ENCODE measurements at regions not wholly inside any gene's neighbourhood (a gene's known extent, or its start where the extent isn't known, plus 50 kb on each side); places are given as distances from the start of the nearest gene placed in this dataset.

GRCh38 chr18:65073060-65073550, 677.7 kb upstream of the CDH7 start:
- Histone ChIP-seq H3K36me3 (ENCODE audit: control insufficient read depth, insufficient read depth, low read length) (no peaks in the 10 kb centered on the region), H3K27me3 (ENCODE audit: control insufficient read depth, insufficient read depth, low read length) (no peaks in the 10 kb centered on the region), H3K4me3 (ENCODE audit: low read depth, low read length) (no peak overlapping the region)
- no peak for TF ChIP-seq CTCF (IDR thresholded peaks at IDR 0.05; ENCODE audit: insufficient read depth, low read depth, low read length)
- DNase-seq (ENCODE audit: low read depth): no peak
- CTCF ChIA-PET: no interaction called here
- POLR2A ChIA-PET: no interaction called here

- CTCF ChIA-PET: no interaction called here
- no peak for TF ChIP-seq CTCF (IDR thresholded peaks at IDR 0.05; ENCODE audit: insufficient read depth, low read depth, low read length)
- Histone ChIP-seq H3K36me3 (ENCODE audit: control insufficient read depth, insufficient read depth, low read length) (no peaks in the 10 kb centered on the region), H3K27me3 (ENCODE audit: control insufficient read depth, insufficient read depth, low read length) (no peaks in the 10 kb centered on the region), H3K4me3 (ENCODE audit: low read depth, low read length) (no peak overlapping the region)
- POLR2A ChIA-PET: no interaction called here
- DNase-seq (ENCODE audit: low read depth): no peak
Measured at GRCh38 chr18:65057439-65058083, 693.3 kb upstream of the CDH7 start.

GRCh38 chr18:65056575-65056974, 694.2 kb upstream of the CDH7 start:
- TF ChIP-seq CTCF (IDR thresholded peaks at IDR 0.05; ENCODE audit: insufficient read depth, low read depth, low read length): no peak
- no peaks in the 10 kb centered on the region for H3K36me3 ChIP-seq (ENCODE audit: control insufficient read depth, insufficient read depth, low read length)
- no peak overlapping the region for H3K4me3 ChIP-seq (ENCODE audit: low read depth, low read length)
- no peak for DNase-seq (ENCODE audit: low read depth)
- no peaks in the 10 kb centered on the region for H3K27me3 ChIP-seq (ENCODE audit: control insufficient read depth, insufficient read depth, low read length)
- POLR2A ChIA-PET: no interaction called here
- CTCF ChIA-PET: no interaction called here

GRCh38 chr18:65049586-65049985, 701.2 kb upstream of the CDH7 start:
- ChIA-PET POLR2A (no interaction called here), CTCF (no interaction called here)
- no peaks in the 10 kb centered on the region for H3K36me3 ChIP-seq (ENCODE audit: control insufficient read depth, insufficient read depth, low read length)
- no peak for DNase-seq (ENCODE audit: low read depth)
- no peak for TF ChIP-seq CTCF (IDR thresholded peaks at IDR 0.05; ENCODE audit: insufficient read depth, low read depth, low read length)
- H3K4me3 ChIP-seq (ENCODE audit: low read depth, low read length): no peak overlapping the region
- no peaks in the 10 kb centered on the region for H3K27me3 ChIP-seq (ENCODE audit: control insufficient read depth, insufficient read depth, low read length)

- ChIA-PET POLR2A (no interaction called here), CTCF (interaction anchor here (1.0 kb wide), 1 partner anchor 13 kb away, joined by 5 read pairs; no protein-coding TSS in a partner anchor)
- no peak overlapping the region for H3K4me3 ChIP-seq (ENCODE audit: low read depth, low read length)
- H3K27me3 ChIP-seq (ENCODE audit: control insufficient read depth, insufficient read depth, low read length): no peaks in the 10 kb centered on the region
- no peak for DNase-seq (ENCODE audit: low read depth)
- TF ChIP-seq CTCF (IDR thresholded peaks at IDR 0.05; ENCODE audit: insufficient read depth, low read depth, low read length): no peak
- no peaks in the 10 kb centered on the region for H3K36me3 ChIP-seq (ENCODE audit: control insufficient read depth, insufficient read depth, low read length)
Measured at GRCh38 chr18:65039578-65039977, 711.2 kb upstream of the CDH7 start.
